WERI-Rb-1 (cell line): ENCODE measurements at regions not wholly inside any gene's neighbourhood (a gene's known extent, or its start where the extent isn't known, plus 50 kb on each side); places are given as distances from the start of the nearest gene placed in this dataset.

ENCODE experiments used
- DNase-seq: peaks from one replicate; pipeline ENCODE4 v3.0.0-alpha.2; 2020
- H3K27ac ChIP-seq: fragments of 250-450 bp; sonication (Bioruptor Pico); 2 replicates; pipeline ENCODE4 v1.5.1; 2020; ENCODE audit warnings: mild to moderate bottlenecking, moderate library complexity
- H3K27me3 ChIP-seq: fragments of 250-450 bp; sonication (Bioruptor Pico); 2 replicates; pipeline ENCODE4 v1.5.1; 2021; ENCODE audit warnings: mild to moderate bottlenecking, low read depth, moderate library complexity; ENCODE audit not compliant: insufficient read depth, severe bottlenecking
- H3K36me3 ChIP-seq: fragments of 250-450 bp; sonication (Bioruptor Pico); 2 replicates; pipeline ENCODE4 v1.5.1; 2020; ENCODE audit warnings: mild to moderate bottlenecking, moderate library complexity
- H3K4me3 ChIP-seq: 2 replicates; pipeline ENCODE4 v1.5.1; 2011; ENCODE audit warnings: low read depth, mild to moderate bottlenecking, control low read depth, low read length
- H3K9me3 ChIP-seq: fragments of 250-450 bp; sonication (Bioruptor Pico); 2 replicates; pipeline ENCODE4 v1.5.1; 2021; ENCODE audit warnings: mild to moderate bottlenecking, moderate library complexity; ENCODE audit not compliant: severe bottlenecking
- TF ChIP-seq, protein P1 (sequence below): IDR thresholded peaks from 2 replicates; pipeline ENCODE4 v1.5.1; 2011; ENCODE audit warnings: low read depth, mild to moderate bottlenecking, control low read depth, inconsistent platforms, low read length

DNA sequence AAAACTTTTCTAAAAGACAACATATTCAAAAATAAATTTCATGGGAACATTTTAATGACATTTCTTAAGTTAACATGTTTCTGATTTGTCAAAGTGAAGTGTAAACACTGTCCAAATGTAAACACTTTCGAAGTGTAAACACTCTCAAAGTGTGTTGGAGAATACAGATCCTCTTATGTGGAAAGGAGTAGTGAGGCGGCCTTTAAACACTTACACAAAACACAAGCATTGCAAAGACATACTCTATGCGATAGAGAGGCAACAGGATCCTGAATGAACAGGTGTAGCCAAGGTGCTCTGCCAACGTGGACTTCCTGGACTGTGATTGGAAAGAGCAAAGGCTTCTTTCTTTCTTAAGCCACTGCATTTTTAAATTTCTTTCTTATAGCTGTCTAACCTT lies 62.7 kb upstream of the PGM2 start:
- peaks cover 2% of the 10 kb centered on the region for H3K9me3 ChIP-seq
- no peak for DNase-seq
- no peak overlapping the region for H3K27ac ChIP-seq
- no peaks in the 10 kb centered on the region for H3K36me3 ChIP-seq
- H3K4me3 ChIP-seq, result no peak overlapping the region
- H3K27me3 ChIP-seq, result peaks cover 72% of the 10 kb centered on the region
- TF ChIP-seq, protein P1, sequence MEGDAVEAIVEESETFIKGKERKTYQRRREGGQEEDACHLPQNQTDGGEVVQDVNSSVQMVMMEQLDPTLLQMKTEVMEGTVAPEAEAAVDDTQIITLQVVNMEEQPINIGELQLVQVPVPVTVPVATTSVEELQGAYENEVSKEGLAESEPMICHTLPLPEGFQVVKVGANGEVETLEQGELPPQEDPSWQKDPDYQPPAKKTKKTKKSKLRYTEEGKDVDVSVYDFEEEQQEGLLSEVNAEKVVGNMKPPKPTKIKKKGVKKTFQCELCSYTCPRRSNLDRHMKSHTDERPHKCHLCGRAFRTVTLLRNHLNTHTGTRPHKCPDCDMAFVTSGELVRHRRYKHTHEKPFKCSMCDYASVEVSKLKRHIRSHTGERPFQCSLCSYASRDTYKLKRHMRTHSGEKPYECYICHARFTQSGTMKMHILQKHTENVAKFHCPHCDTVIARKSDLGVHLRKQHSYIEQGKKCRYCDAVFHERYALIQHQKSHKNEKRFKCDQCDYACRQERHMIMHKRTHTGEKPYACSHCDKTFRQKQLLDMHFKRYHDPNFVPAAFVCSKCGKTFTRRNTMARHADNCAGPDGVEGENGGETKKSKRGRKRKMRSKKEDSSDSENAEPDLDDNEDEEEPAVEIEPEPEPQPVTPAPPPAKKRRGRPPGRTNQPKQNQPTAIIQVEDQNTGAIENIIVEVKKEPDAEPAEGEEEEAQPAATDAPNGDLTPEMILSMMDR, result no peak

DNA sequence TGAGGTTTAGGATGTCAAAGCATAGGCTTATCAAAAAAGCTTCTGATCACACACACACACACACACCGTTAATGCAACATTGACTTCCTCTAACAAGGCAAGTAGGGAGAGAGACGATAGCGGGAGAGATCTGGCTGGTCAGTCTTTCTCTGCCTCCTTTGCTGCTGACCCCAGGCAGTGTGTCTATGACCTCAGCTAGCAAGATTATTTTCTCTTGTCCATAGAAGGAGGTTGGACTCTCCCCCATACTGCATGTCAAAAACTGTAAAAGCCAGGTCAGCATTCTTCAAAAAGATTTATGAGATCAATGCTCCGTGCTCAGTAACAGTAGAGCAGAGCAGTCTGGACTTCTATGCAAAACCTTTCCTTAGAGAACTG lies 63.5 kb upstream of the PGM2 start:
- TF ChIP-seq, protein P1, result no peak
- Histone ChIP-seq H3K27ac (no peak overlapping the region), H3K27me3 (peaks cover 63% of the 10 kb centered on the region), H3K9me3 (peaks cover 2% of the 10 kb centered on the region), H3K4me3 (no peak overlapping the region), H3K36me3 (no peaks in the 10 kb centered on the region)
- no peak for DNase-seq

DNA sequence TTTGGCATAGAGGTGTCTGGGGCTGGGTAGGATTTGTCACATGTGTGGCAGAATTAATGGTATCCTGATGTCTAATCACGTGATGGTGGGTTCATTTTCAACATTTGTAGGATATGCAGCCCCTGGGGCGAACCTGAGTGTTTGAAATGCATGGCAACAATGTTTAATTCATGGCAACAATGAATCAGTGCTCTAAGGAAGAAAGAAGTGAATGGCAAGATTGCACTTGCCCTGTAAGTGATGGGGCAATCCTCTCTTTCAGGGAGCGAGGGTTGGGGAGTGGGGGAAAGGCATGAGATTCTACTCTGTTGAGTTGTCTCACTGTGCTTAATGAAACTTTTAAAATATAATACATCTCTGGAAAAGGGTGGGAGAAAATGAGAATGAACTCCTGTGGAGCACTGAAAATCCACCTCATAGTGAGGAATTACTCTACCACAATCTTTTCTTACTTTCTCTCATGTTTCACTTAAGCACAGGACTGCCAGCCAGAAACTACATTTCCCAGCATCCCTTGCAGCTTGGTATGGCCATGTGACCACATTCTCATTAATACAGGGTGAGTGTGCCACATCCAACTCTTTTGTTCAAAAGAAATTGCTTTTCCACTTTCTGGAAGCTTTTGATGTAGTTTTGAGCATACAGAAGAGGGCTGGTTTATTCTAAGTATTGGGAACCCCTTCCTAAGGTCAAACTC lies 64.0 kb upstream of the PGM2 start:
- Histone ChIP-seq H3K36me3 (no peaks in the 10 kb centered on the region), H3K27ac (no peak overlapping the region), H3K4me3 (no peak overlapping the region), H3K27me3 (peaks cover 58% of the 10 kb centered on the region), H3K9me3 (peaks cover 2% of the 10 kb centered on the region)
- TF ChIP-seq, protein P1, result no peak
- no peak for DNase-seq

DNA sequence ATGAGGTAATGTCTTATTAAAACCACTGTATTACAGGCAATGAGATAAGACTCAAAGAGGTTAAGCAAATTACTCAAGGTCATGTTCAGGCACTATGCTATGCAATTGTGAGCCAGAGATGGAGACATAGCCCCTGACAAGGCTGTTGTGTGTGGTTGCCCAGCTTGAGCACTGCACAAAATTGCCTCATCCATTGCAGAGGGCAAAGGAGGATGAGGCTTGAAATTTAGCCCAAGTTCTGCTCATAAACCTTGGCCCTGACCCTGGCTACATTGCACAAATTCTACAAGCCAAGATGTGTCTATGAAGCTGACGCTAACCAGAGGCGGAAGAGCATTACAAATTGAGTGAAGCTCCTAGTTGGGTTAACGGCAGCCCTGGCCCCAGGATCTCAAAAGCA lies 65.6 kb upstream of the PGM2 start:
- H3K4me3 ChIP-seq, result no peak overlapping the region
- TF ChIP-seq, protein P1, result no peak
- no peak overlapping the region for H3K27ac ChIP-seq
- H3K27me3 ChIP-seq, result peaks cover 58% of the 10 kb centered on the region
- H3K9me3 ChIP-seq, result no peaks in the 10 kb centered on the region
- DNase-seq, result no peak
- H3K36me3 ChIP-seq, result no peaks in the 10 kb centered on the region

DNA sequence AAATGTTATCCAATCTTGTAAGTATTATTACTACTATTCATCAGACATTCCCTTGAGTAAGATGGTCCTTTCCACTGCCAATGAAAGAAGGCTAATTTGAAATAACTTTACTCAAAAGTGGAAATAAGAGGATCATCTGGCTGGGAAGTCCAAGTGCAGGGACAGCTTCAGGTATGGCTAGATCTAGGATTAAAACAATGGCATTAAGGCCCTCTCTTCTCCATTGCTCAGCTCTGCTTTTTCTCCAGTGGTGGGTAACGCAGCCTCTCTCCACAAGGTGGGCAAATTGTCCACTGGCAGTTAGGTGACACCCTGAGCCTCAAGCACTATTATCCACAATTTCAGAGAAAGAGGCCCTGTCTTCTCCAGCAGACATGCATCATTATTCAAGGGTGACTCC lies 66.7 kb upstream of the PGM2 start:
- TF ChIP-seq, protein P1, result no peak
- H3K4me3 ChIP-seq, result no peak overlapping the region
- H3K27me3 ChIP-seq, result peaks cover 54% of the 10 kb centered on the region
- H3K9me3 ChIP-seq, result no peaks in the 10 kb centered on the region
- no peaks in the 10 kb centered on the region for H3K36me3 ChIP-seq
- no peak for DNase-seq
- no peak overlapping the region for H3K27ac ChIP-seq

DNA sequence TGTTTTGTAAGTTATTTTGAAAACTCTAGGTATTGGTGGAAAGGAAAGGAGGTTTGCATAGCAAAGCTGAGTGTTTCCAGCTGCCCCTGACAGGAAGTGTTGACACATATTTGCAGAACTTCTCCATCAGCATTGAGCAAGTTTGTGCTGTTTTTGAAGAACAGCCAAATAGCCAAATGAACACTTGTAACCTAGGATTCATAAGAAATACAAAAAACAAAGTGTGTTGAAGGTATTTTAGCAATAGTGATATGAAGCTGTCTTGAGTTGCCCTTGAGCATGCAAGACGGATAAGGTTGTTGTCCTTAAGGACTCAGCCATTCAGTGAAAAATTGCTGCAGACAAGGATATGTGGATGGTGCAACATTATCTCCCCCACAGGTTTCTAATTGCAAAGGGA lies 68.3 kb upstream of the PGM2 start:
- Histone ChIP-seq H3K27ac (no peak overlapping the region), H3K9me3 (no peaks in the 10 kb centered on the region), H3K4me3 (no peak overlapping the region), H3K27me3 (peaks cover 53% of the 10 kb centered on the region), H3K36me3 (no peaks in the 10 kb centered on the region)
- TF ChIP-seq, protein P1, result no peak
- no peak for DNase-seq
